Upper lobe of left lung (tissue), 4 donors: ENCODE measurements at regions not wholly inside any gene's neighbourhood (a gene's known extent, or its start where the extent isn't known, plus 50 kb on each side); places are given as distances from the start of the nearest gene placed in this dataset.

ENCODE experiments used
- POLR2A ChIP-seq, 4 donors: fragments of 450-650 bp; IDR thresholded peaks; one replicate each; pipeline ENCODE4 v1.5.1; 2016 to 2017; ENCODE audit warnings: antibody characterized with exemption in 4 of 4, mild to moderate bottlenecking in 2 of 4
- TF ChIP-seq, protein P1 (sequence below), 6 experiments: fragments of 450-650 bp in 4 of 6; fragments of 200-600 bp in 2 of 6; sonication (generic) in 2 of 6; IDR thresholded peaks; one replicate each; pipeline ENCODE4 v1.5.1; 2016 to 2019; ENCODE audit warnings: antibody characterized with exemption in 6 of 6

GRCh38 chr10:44771233-44771995 lies 139.7 kb upstream of the TMEM72 start:
- TF ChIP-seq, protein P1, sequence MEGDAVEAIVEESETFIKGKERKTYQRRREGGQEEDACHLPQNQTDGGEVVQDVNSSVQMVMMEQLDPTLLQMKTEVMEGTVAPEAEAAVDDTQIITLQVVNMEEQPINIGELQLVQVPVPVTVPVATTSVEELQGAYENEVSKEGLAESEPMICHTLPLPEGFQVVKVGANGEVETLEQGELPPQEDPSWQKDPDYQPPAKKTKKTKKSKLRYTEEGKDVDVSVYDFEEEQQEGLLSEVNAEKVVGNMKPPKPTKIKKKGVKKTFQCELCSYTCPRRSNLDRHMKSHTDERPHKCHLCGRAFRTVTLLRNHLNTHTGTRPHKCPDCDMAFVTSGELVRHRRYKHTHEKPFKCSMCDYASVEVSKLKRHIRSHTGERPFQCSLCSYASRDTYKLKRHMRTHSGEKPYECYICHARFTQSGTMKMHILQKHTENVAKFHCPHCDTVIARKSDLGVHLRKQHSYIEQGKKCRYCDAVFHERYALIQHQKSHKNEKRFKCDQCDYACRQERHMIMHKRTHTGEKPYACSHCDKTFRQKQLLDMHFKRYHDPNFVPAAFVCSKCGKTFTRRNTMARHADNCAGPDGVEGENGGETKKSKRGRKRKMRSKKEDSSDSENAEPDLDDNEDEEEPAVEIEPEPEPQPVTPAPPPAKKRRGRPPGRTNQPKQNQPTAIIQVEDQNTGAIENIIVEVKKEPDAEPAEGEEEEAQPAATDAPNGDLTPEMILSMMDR (IDR thresholded peaks at IDR 0.05): no peak
- TF ChIP-seq POLR2A (IDR thresholded peaks at IDR 0.05): no peak
